Left ventricle myocardium inferior (tissue), 1 donor: ENCODE measurements at regions not wholly inside any gene's neighbourhood (a gene's known extent, or its start where the extent isn't known, plus 50 kb on each side); places are given as distances from the start of the nearest gene placed in this dataset.

Experiments used
- DNase-seq: peaks from one replicate; pipeline ENCODE4 v3.0.0-alpha.2; 2020
- H3K27ac ChIP-seq: fragments of 200-600 bp; replicated peaks from 2 replicates; pipeline ENCODE4 v1.8.0; 2021
- H3K27me3 ChIP-seq: fragments of 200-600 bp; 2 replicates; pipeline ENCODE4 v1.8.0; 2021; ENCODE audit warnings: low read depth
- H3K36me3 ChIP-seq: fragments of 200-600 bp; 2 replicates; pipeline ENCODE4 v1.8.0; 2021
- H3K4me1 ChIP-seq: fragments of 200-600 bp; 2 replicates; pipeline ENCODE4 v1.8.0; 2021
- H3K4me3 ChIP-seq: fragments of 200-600 bp; 2 replicates; pipeline ENCODE4 v1.8.0; 2021; ENCODE audit warnings: mild to moderate bottlenecking, moderate library complexity
- H3K9me3 ChIP-seq: fragments of 200-600 bp; replicated peaks from 2 replicates; pipeline ENCODE4 v1.8.0; 2021
- CTCF ChIP-seq: fragments of 200-600 bp; IDR thresholded peaks from 2 replicates; pipeline ENCODE4 v1.8.0; 2021; ENCODE audit warnings: antibody characterized with exemption, mild to moderate bottlenecking, borderline replicate concordance
- intact Hi-C: fragments of 100-400 bp; cut with micrococcal nuclease; formaldehyde crosslinking; loops from one replicate; pipeline ENCODE4 v1.11.0; 2022
- donor health status: DM: no; HTN: yes; CAD: no; lungs with severe emphysema.

GRCh38 chr15:92277776-92278175, 115.9 kb upstream of the ST8SIA2 start:
- DNase-seq, result no peak
- intact Hi-C loops, result no loop called here
- no peak overlapping the region for H3K27ac ChIP-seq
- H3K4me3 ChIP-seq, result no peak overlapping the region
- H3K4me1 ChIP-seq, result no peaks in the 10 kb centered on the region
- no peaks in the 10 kb centered on the region for H3K27me3 ChIP-seq
- no peaks in the 10 kb centered on the region for H3K36me3 ChIP-seq
- peak; percentile 59 for TF ChIP-seq CTCF
- no peaks in the 10 kb centered on the region for H3K9me3 ChIP-seq

GRCh38 chr15:92283813-92284212, 109.9 kb upstream of the ST8SIA2 start:
- peaks cover 12% of the 10 kb centered on the region for H3K4me1 ChIP-seq
- no peak for DNase-seq
- H3K4me3 ChIP-seq, result no peak overlapping the region
- H3K27ac ChIP-seq, result no peak overlapping the region
- TF ChIP-seq CTCF, result no peak
- no peaks in the 10 kb centered on the region for H3K27me3 ChIP-seq
- intact Hi-C loops, result no loop called here
- no peaks in the 10 kb centered on the region for H3K36me3 ChIP-seq
- no peaks in the 10 kb centered on the region for H3K9me3 ChIP-seq

GRCh38 chr15:92288755-92289154, 104.9 kb upstream of the ST8SIA2 start:
- no peaks in the 10 kb centered on the region for H3K9me3 ChIP-seq
- H3K36me3 ChIP-seq, result no peaks in the 10 kb centered on the region
- TF ChIP-seq CTCF, result no peak
- DNase-seq, result no peak
- intact Hi-C loops, result no loop called here
- peaks cover 9% of the 10 kb centered on the region for H3K27me3 ChIP-seq
- no peak overlapping the region for H3K27ac ChIP-seq
- peaks cover 32% of the 10 kb centered on the region for H3K4me1 ChIP-seq
- no peak overlapping the region for H3K4me3 ChIP-seq

- peaks cover 9% of the 10 kb centered on the region for H3K27me3 ChIP-seq
- no peak overlapping the region for H3K4me3 ChIP-seq
- intact Hi-C loops, result no loop called here
- TF ChIP-seq CTCF, result no peak
- DNase-seq, result no peak
- peaks cover 32% of the 10 kb centered on the region for H3K4me1 ChIP-seq
- no peaks in the 10 kb centered on the region for H3K9me3 ChIP-seq
- H3K27ac ChIP-seq, result no peak overlapping the region
- no peaks in the 10 kb centered on the region for H3K36me3 ChIP-seq
Observed at GRCh38 chr15:92289733-92290132, 103.9 kb upstream of the ST8SIA2 start.

- no peak for TF ChIP-seq CTCF
- intact Hi-C loops, result no loop called here
Observed at GRCh38 chr15:92290359-92290992, 103.2 kb upstream of the ST8SIA2 start.

More at GRCh38 chr15:92290359-92290992, 103.2 kb upstream of the ST8SIA2 start:
- H3K27ac ChIP-seq, result no peak overlapping the region
- no peaks in the 10 kb centered on the region for H3K36me3 ChIP-seq
- H3K4me1 ChIP-seq, result peaks cover 32% of the 10 kb centered on the region
- H3K4me3 ChIP-seq, result no peak overlapping the region
- H3K27me3 ChIP-seq, result peaks cover 9% of the 10 kb centered on the region
- no peaks in the 10 kb centered on the region for H3K9me3 ChIP-seq
- no peak for DNase-seq
